HepG2 (cell line): ENCODE measurements at regions not wholly inside any gene's neighbourhood (a gene's known extent, or its start where the extent isn't known, plus 50 kb on each side); places are given as distances from the start of the nearest gene placed in this dataset.

Source experiments
- DRAP1 ChIP-seq: IDR thresholded peaks from 2 replicates; pipeline ENCODE4 v1.6.1; 2016; ENCODE audit warnings: missing genetic modification reagents, missing compliant biosample characterization
- GATAD1 ChIP-seq: IDR thresholded peaks from 2 replicates; pipeline ENCODE4 v1.6.1; 2016; ENCODE audit warnings: missing genetic modification reagents, missing compliant biosample characterization
- HDAC1 ChIP-seq: sonication (generic); formaldehyde crosslinking; IDR thresholded peaks from 2 replicates; pipeline ENCODE4 v1.5.1; 2020; ENCODE audit warnings: mild to moderate bottlenecking, missing genetic modification reagents
- HOMEZ ChIP-seq: IDR thresholded peaks from 2 replicates; pipeline ENCODE4 v1.6.1; 2016; ENCODE audit warnings: low read depth
- KAT2B ChIP-seq: fragments of 150-350 bp; IDR thresholded peaks from 2 replicates; pipeline ENCODE4 v1.6.1; 2014; ENCODE audit warnings: low read depth, low read length, borderline replicate concordance
- KAT8 ChIP-seq: IDR thresholded peaks from 2 replicates; pipeline ENCODE4 v1.6.1; 2016; ENCODE audit warnings: missing genetic modification reagents, missing compliant biosample characterization
- KDM1A ChIP-seq: IDR thresholded peaks from 2 replicates; pipeline ENCODE4 v1.6.1; 2016; ENCODE audit warnings: missing compliant biosample characterization
- MAFG ChIP-seq: sonication (generic); formaldehyde crosslinking; IDR thresholded peaks from 2 replicates; pipeline ENCODE4 v1.5.1; 2020; ENCODE audit warnings: mild to moderate bottlenecking, missing genetic modification reagents
- NPAS2 ChIP-seq: sonication (generic); formaldehyde crosslinking; IDR thresholded peaks from 2 replicates; pipeline ENCODE4 v1.8.0; 2022; ENCODE audit warnings: mild to moderate bottlenecking, missing genetic modification reagents, borderline replicate concordance
- PAX8 ChIP-seq: sonication (generic); formaldehyde crosslinking; IDR thresholded peaks from 2 replicates; pipeline ENCODE4 v1.8.0; 2022; ENCODE audit warnings: mild to moderate bottlenecking, missing genetic modification reagents, borderline replicate concordance
- PBX3 ChIP-seq: sonication (generic); formaldehyde crosslinking; IDR thresholded peaks from 2 replicates; pipeline ENCODE4 v1.8.1; 2023; ENCODE audit warnings: missing genetic modification reagents, inconsistent platforms, borderline replicate concordance
- PITX1 ChIP-seq: sonication (generic); formaldehyde crosslinking; IDR thresholded peaks from 2 replicates; pipeline ENCODE4 v1.5.1; 2020; ENCODE audit warnings: mild to moderate bottlenecking, missing genetic modification reagents
- PPARG ChIP-seq: conservative IDR thresholded peaks from 2 replicates; pipeline ENCODE4 v1.6.1; 2016; ENCODE audit warnings: missing biosample characterization, missing genetic modification reagents
- RXRA ChIP-seq: sonication (generic); formaldehyde crosslinking; IDR thresholded peaks from 2 replicates; pipeline ENCODE4 v1.5.1; 2020; ENCODE audit warnings: missing genetic modification reagents
- SAP130 ChIP-seq: IDR thresholded peaks from 2 replicates; pipeline ENCODE4 v1.6.1; 2016; ENCODE audit warnings: low read depth
- ZBTB20 ChIP-seq: sonication (generic); formaldehyde crosslinking; IDR thresholded peaks from 2 replicates; pipeline ENCODE4 v1.8.1; 2023; ENCODE audit warnings: missing genetic modification reagents, low read depth, mild to moderate bottlenecking, borderline replicate concordance
- ZBTB21 ChIP-seq: sonication (generic); formaldehyde crosslinking; IDR thresholded peaks from 2 replicates; pipeline ENCODE4 v1.4.0; 2020; ENCODE audit warnings: missing genetic modification reagents
- ZFY ChIP-seq: sonication (generic); formaldehyde crosslinking; IDR thresholded peaks from 2 replicates; pipeline ENCODE4 v1.4.0; 2020; ENCODE audit warnings: missing genetic modification reagents
- ZMAT5 ChIP-seq: sonication (generic); formaldehyde crosslinking; IDR thresholded peaks from 2 replicates; pipeline ENCODE4 v1.5.0; 2020; ENCODE audit warnings: mild to moderate bottlenecking, low read depth, missing genetic modification reagents, borderline replicate concordance
- ZNF101 ChIP-seq: sonication (generic); formaldehyde crosslinking; IDR thresholded peaks from 2 replicates; pipeline ENCODE4 v1.4.0; 2020; ENCODE audit warnings: mild to moderate bottlenecking, low read depth, missing genetic modification reagents, borderline replicate concordance
- ZNF296 ChIP-seq: sonication (generic); formaldehyde crosslinking; conservative IDR thresholded peaks from 2 replicates; pipeline ENCODE4 v1.5.0; 2020; ENCODE audit warnings: mild to moderate bottlenecking, missing genetic modification reagents
- ZNF549 ChIP-seq: sonication (generic); formaldehyde crosslinking; IDR thresholded peaks from 2 replicates; pipeline ENCODE4 v1.5.0; 2020; ENCODE audit warnings: missing genetic modification reagents
- ZNF574 ChIP-seq: sonication (generic); formaldehyde crosslinking; IDR thresholded peaks from 2 replicates; pipeline ENCODE4 v1.4.0; 2020; ENCODE audit warnings: missing genetic modification reagents
- ZNF577 ChIP-seq: sonication (generic); formaldehyde crosslinking; IDR thresholded peaks from 2 replicates; pipeline ENCODE4 v1.4.0; 2020; ENCODE audit warnings: mild to moderate bottlenecking, low read depth, missing genetic modification reagents, borderline replicate concordance
- ZNF720 ChIP-seq: sonication (generic); formaldehyde crosslinking; IDR thresholded peaks from 2 replicates; pipeline ENCODE4 v1.4.0; 2020; ENCODE audit warnings: missing genetic modification reagents

- TF ChIP-seq ZMAT5 (CRISPR knock-in tag) (no peak), ZNF549 (CRISPR knock-in tag) (no peak), PBX3 (CRISPR knock-in tag) (no peak), KDM1A (CRISPR knock-in tag) (no peak), ZNF574 (peak; percentile 19; the same call in 1 of the 2 replicates), PAX8 (no peak), KAT2B (no peak), ZBTB21 (CRISPR knock-in tag) (no peak), PITX1 (CRISPR knock-in tag) (no peak; the same call in 1 of the 2 replicates), GATAD1 (CRISPR knock-in tag) (no peak), ZNF296 (CRISPR knock-in tag) (no peak), ZNF720 (no peak), ZBTB20 (CRISPR knock-in tag) (no peak), DRAP1 (CRISPR knock-in tag) (peak; percentile 79), HDAC1 (CRISPR knock-in tag) (peak; percentile 31), ZFY (no peak), ZNF577 (CRISPR knock-in tag) (no peak), MAFG (CRISPR knock-in tag) (no peak), PPARG (CRISPR knock-in tag) (no peak), NPAS2 (CRISPR knock-in tag) (no peak), KAT8 (CRISPR knock-in tag) (0 out of 2 replicates have a peak, but pooled peaks have one; percentile 32), HOMEZ (CRISPR knock-in tag) (0 out of 2 replicates have a peak, but pooled peaks have one; percentile 25), ZNF101 (CRISPR knock-in tag) (no peak), SAP130 (CRISPR knock-in tag) (peak; percentile 64), RXRA (CRISPR knock-in tag) (no peak)
Measured at GRCh38 chr10:46096909-46097575, 51.0 kb upstream of the MSMB start (continued).
